ENCODE measurements at regions not wholly inside any gene's neighbourhood (a gene's known extent, or its start where the extent isn't known, plus 50 kb on each side); places are given as distances from the start of the nearest gene placed in this dataset.

DNA sequence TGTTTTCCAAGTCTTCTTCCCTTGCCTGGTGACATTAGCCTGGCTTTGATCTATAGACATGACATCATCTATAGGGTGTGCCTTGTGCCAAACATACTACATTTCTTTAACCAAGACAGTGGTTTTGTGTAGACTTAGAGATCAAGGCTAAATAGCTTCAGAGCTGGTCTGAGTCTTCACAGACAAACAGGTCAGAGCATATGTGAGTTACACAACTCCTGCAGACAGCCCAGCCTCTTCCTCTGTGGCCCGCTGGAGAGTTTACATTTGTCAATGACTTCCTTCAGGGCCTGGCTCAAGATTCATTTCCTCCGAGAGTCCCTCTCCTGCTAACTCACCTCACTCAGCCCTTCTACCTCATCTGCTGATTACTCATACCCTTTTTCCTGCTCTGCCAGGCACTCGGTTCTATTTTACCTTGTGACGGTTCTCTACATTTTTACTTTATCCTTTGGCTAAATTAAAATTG, 73.1 kb upstream of the TANC2 start:
- Histone ChIP-seq H3K36me3 (replicated peaks; ENCODE audit: control insufficient read depth, insufficient read depth, low read length) (no peaks in the 10 kb centered on the region), H3K27me3 (ENCODE audit: control insufficient read depth, insufficient read depth, low read length) (no peaks in the 10 kb centered on the region), H3K4me3 (ENCODE audit: insufficient read depth, low read depth, low read length) (no peak overlapping the region)
- DNase-seq: no peak

DNA sequence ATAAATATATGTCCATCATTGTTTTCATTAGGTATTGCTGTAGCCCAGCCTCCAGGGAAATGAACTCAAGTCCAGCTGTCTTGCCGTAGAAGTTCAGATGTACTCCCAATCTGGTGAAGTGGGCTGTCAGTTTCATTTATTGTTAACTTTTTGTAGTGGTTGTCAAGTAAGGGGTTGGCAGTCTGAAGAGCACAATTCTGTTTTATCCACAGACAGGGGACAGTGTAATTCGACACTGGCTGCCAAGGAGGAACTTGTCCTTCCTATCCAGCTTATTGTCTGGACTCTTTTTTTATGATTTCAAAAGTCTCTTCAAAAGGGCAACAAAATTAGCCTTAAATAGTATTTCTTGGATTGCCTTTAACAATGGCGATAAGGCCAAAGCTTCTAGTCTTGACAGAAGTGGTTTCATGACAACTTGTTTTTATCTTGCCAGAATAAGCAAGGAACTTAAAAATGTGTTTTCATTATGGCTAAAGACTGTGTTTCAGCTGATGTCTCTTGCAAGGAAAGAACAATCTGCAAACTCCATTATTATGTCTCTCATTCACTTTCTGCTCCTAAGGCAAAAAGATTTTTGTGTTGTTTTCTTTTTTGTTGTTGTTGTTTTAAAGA, 73.9 kb upstream of the TANC2 start:
- Histone ChIP-seq H3K4me3 (ENCODE audit: insufficient read depth, low read depth, low read length) (no peak overlapping the region), H3K36me3 (replicated peaks; ENCODE audit: control insufficient read depth, insufficient read depth, low read length) (no peaks in the 10 kb centered on the region)
- no peak for DNase-seq

DNA sequence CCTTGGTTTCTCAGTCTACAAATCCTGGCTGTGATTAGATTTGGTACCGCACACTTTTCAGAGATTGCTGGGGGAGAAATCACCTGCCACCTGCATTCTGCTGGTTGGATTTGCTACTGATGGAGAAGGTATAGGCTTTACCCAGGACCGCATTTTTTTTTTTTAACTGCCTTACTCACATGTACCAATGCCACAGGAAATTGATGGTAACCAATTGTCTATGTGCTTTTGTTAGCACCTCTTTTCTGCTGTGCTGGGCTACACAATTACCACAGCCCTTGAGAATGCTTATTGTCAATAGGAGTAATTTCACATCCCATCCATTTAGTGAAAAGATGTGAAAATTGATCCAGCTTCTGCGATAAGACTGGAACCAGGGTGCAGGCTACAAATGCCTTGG, 74.4 kb upstream of the TANC2 start:
- no peak overlapping the region for H3K4me3 ChIP-seq (ENCODE audit: insufficient read depth, low read depth, low read length)
- DNase-seq: no peak
- H3K36me3 ChIP-seq (replicated peaks; ENCODE audit: control insufficient read depth, insufficient read depth, low read length): no peaks in the 10 kb centered on the region
- H3K27me3 ChIP-seq (ENCODE audit: control insufficient read depth, insufficient read depth, low read length): no peaks in the 10 kb centered on the region

More for the DNA sequence above, 73.9 kb upstream of the TANC2 start:
- H3K27me3 ChIP-seq (ENCODE audit: control insufficient read depth, insufficient read depth, low read length): no peaks in the 10 kb centered on the region

DNA sequence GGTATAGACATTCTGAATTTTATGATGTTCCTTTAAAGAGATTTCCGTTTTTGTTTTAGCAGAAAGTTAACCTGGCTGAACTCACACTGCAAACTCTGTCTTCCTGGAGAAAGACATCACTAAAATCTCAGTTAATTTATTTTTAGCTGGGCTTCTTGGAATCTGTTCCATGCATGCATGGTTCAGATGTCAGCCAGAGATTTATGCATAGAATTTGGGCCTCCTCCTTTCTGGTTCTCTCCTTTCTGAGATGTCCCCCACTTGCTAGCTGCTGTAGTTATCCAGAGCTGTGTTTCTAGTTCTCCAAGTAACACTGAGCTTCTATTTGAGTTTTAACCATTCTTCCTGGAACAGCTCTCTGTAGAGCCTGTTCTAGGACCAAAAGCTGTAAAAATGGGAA, 77.3 kb upstream of the TANC2 start:
- no peak for DNase-seq
- no peaks in the 10 kb centered on the region for H3K27me3 ChIP-seq (ENCODE audit: control insufficient read depth, insufficient read depth, low read length)
- H3K36me3 ChIP-seq (replicated peaks; ENCODE audit: control insufficient read depth, insufficient read depth, low read length): no peaks in the 10 kb centered on the region
- H3K4me3 ChIP-seq (ENCODE audit: insufficient read depth, low read depth, low read length): no peak overlapping the region

DNA sequence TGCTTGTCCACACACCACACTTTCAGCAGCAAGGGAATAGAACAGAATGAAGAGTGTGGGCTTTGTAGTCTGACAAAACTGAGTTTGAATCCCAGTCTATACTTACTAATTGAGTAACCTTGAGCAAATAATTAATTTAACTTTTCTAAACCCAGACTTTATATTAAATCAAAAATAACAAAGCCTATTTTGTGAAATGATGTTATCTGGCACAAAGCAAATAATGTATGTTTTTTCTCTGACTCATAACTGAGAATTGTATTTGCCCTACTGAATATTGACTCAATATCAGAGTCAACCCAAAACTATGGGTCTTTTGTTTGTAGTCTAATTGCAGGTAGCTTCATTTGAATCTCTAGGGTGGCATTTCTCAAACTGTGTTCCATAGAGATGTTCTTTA, 77.9 kb upstream of the TANC2 start:
- Histone ChIP-seq H3K36me3 (replicated peaks; ENCODE audit: control insufficient read depth, insufficient read depth, low read length) (no peaks in the 10 kb centered on the region), H3K27me3 (ENCODE audit: control insufficient read depth, insufficient read depth, low read length) (no peaks in the 10 kb centered on the region), H3K4me3 (ENCODE audit: insufficient read depth, low read depth, low read length) (no peak overlapping the region)
- no peak for DNase-seq

DNA sequence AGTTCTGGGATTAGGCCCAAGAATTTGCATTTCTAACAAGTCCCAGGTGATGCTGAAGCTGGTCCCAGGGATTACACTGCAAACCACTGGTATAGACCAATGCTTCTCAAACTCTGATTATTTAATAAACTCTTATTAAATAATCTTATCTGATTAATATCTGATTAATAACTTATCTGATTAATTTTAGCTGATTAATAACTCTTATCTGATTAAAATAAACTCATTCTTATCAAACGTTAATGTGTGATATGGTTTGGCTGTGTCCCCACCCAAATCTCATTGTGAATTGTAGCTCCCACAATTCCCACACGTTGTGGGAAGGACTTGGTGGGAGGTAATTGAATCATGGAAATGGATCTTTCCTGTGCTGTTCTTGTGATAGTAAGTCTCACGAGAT, 78.6 kb upstream of the TANC2 start:
- no peaks in the 10 kb centered on the region for H3K27me3 ChIP-seq (ENCODE audit: control insufficient read depth, insufficient read depth, low read length)
- DNase-seq: no peak
- H3K4me3 ChIP-seq (ENCODE audit: insufficient read depth, low read depth, low read length): no peak overlapping the region
- H3K36me3 ChIP-seq (replicated peaks; ENCODE audit: control insufficient read depth, insufficient read depth, low read length): no peaks in the 10 kb centered on the region

DNA sequence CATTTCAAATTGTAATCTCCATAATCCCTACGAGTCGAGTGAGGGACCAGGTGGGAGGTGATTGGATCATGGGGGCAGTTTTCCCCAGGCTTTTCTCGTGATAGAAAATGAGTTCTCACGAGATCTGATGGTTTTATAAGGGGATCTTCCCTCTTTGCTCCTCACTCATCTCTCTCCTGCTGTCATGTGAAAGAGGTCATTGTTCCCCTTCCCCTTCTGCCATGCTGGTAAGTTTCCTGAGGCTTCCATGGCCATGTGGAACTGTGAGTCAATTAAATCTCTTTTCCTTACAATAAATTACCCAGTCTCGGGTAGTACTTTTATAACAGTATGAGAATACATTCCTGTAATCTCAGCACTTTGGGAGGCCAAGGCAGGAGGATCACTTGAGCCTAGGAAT, 76.7 kb upstream of the MARCHF10 start:
- H3K4me3 ChIP-seq (ENCODE audit: insufficient read depth, low read depth, low read length): no peak overlapping the region
- DNase-seq: no peak
- H3K27me3 ChIP-seq (ENCODE audit: control insufficient read depth, insufficient read depth, low read length): no peaks in the 10 kb centered on the region
- no peaks in the 10 kb centered on the region for H3K36me3 ChIP-seq (replicated peaks; ENCODE audit: control insufficient read depth, insufficient read depth, low read length)

DNA sequence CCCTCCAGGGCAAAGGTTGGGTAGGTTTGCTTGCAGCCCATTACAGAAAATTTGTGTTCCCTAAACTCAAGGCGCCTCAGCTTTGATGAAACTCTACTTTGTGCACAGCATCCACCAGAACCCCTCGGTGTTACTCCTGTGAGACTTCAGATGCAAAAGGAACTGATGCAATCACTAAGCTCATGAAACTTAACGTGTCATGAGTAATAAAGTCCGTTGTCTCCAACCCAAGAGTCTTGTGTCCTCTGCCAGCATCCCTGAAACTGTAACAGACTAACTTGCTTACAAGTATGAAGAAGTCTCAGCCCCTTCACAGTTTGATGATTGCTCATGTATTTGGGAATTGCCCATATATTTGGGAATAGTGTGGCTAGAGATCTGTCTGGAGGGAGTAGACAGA, 74.8 kb upstream of the MARCHF10 start:
- H3K27me3 ChIP-seq (ENCODE audit: control insufficient read depth, insufficient read depth, low read length): no peaks in the 10 kb centered on the region
- DNase-seq: no peak
- H3K36me3 ChIP-seq (replicated peaks; ENCODE audit: control insufficient read depth, insufficient read depth, low read length): no peaks in the 10 kb centered on the region
- no peak overlapping the region for H3K4me3 ChIP-seq (ENCODE audit: insufficient read depth, low read depth, low read length)

DNA sequence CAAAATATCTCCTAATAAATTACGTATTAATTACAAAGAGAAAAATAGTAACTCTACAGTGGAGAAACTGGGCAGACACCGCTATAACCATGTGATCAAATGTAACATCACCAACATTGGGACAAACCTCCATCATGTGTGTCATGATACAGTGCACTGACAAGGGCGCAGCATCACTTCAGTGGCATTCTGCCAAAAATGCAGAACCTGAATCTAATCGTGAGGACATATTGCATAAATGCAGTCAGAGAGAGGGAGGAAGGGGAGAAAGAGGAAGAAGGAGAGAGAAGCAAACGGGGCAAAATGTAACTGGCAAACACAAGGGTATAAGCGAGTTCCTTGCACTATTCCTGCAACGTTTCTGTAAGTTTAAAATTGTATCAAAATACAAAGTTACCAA, 74.2 kb upstream of the MARCHF10 start:
- H3K36me3 ChIP-seq (replicated peaks; ENCODE audit: control insufficient read depth, insufficient read depth, low read length): no peaks in the 10 kb centered on the region
- H3K27me3 ChIP-seq (ENCODE audit: control insufficient read depth, insufficient read depth, low read length): no peaks in the 10 kb centered on the region
- H3K4me3 ChIP-seq (ENCODE audit: insufficient read depth, low read depth, low read length): no peak overlapping the region
- no peak for DNase-seq

DNA sequence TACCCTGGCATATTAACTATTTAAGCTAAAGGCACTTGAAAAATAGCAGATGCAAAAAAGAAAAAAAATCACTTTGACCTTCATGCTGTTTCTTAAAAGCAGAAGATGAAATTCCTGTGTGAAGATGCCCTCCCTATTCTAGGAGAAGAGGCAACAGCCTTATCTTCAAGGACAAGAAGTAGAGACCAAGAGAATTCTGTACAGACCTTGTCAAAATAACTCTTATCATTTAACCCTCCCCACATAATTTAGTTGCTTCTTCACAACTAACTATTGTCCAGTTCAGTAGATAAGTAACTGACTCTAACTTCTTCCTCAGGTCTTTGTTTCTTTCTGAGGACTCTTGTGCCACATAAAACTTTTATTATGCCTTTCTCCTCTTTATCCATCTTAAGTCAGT, 72.0 kb upstream of the MARCHF10 start:
- no peak overlapping the region for H3K4me3 ChIP-seq (ENCODE audit: insufficient read depth, low read depth, low read length)
- H3K36me3 ChIP-seq (replicated peaks; ENCODE audit: control insufficient read depth, insufficient read depth, low read length): no peaks in the 10 kb centered on the region
- no peaks in the 10 kb centered on the region for H3K27me3 ChIP-seq (ENCODE audit: control insufficient read depth, insufficient read depth, low read length)
- DNase-seq: no peak

DNA sequence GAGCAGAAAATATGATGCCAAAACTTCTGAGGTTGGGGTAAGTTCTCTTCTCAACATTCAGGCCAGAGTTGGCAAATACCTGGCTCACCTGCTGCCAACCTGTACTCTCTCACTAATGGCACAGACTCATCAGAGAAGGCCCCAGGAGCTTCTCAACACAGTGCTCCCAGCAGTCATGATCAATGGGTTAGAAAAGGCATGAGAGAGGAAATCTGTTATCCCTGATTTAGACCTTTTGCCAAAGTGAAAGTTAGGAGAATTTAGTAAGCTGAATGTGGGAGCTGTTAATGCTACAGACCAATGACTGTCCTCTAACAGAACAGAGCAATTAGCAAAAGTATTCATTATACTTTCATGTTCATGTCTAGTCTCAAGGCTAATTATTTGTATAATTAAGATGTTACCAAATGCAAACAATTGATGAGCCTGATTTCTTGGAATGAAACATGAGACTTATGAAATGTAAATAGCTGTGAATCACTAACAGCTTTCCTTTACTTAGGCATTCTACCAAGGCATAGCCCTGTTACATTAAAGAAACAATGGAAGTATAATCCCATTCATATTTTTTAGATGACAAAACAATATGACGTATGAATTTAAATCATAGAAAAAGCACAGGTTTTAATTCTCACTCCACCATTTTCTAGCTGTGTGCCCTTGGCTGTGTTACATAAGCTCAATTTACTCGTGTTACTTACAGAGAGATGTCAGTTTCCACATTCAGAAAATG, 68.7 kb upstream of the MARCHF10 start:
- no peak overlapping the region for H3K4me3 ChIP-seq (ENCODE audit: insufficient read depth, low read depth, low read length)
- no peak for DNase-seq
- H3K27me3 ChIP-seq (ENCODE audit: control insufficient read depth, insufficient read depth, low read length): no peaks in the 10 kb centered on the region
- no peaks in the 10 kb centered on the region for H3K36me3 ChIP-seq (replicated peaks; ENCODE audit: control insufficient read depth, insufficient read depth, low read length)

DNA sequence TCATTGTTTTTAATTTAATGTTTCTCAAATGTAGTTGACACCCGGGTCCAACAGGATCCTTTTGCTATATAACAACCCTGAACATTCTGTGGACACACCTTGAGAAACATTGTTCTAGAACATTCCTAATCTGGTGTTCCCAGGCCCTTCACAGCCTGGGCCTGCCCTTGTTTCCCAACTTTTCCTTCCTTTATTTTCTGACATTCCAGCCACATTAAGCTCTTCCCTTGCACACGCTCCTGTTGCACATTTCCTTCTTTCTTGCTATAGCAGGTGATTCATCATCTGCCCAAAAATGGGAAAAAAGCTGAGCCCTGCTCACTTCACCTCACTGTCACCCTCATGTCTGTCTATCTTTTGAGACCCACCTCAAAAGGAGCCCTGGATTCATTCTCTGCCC, 67.9 kb upstream of the MARCHF10 start:
- H3K36me3 ChIP-seq (replicated peaks; ENCODE audit: control insufficient read depth, insufficient read depth, low read length): no peaks in the 10 kb centered on the region
- DNase-seq: no peak
- no peak overlapping the region for H3K4me3 ChIP-seq (ENCODE audit: insufficient read depth, low read depth, low read length)
- H3K27me3 ChIP-seq (ENCODE audit: control insufficient read depth, insufficient read depth, low read length): no peaks in the 10 kb centered on the region

DNA sequence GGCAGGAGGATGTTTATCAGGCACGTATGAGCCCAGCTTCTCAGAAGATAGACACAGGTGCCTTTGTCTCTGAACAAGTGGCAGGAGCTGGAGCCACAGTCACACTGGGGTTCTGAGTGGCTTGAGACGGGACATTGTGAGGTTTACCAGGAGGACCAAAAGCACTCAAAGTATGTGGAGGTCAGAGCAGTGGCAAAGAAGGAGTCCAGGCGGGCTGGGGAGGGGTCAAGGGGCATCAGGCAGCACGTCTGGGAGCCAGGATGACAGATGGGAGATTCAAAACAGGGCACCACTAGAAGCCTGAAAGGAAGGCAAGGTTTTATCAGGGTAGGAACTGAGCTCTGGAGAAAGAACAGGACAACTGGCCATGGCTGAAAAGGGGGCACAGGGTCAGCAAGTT, 67.2 kb upstream of the MARCHF10 start:
- H3K36me3 ChIP-seq (replicated peaks; ENCODE audit: control insufficient read depth, insufficient read depth, low read length): no peaks in the 10 kb centered on the region
- no peaks in the 10 kb centered on the region for H3K27me3 ChIP-seq (ENCODE audit: control insufficient read depth, insufficient read depth, low read length)
- DNase-seq: no peak
- no peak overlapping the region for H3K4me3 ChIP-seq (ENCODE audit: insufficient read depth, low read depth, low read length)

DNA sequence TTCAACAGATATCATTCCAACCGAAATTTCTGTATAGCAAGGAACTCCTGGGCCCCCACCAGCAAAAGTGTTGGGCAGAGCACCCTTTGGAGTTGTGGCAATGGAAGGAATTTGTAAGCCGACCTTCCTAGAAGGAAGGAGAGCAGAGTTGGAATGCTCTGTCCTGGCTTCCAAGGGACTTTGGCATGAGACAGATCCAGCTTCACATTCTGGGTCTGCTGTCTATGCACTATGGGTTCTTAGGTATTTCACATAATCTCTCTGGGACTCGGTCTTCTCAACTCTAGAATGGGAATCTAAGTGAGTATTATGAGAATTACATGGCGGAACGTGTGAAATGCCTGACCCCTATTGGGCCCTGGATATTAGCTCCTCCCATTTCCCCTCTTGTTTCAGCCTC, 63.2 kb upstream of the MARCHF10 start:
- Histone ChIP-seq H3K36me3 (replicated peaks; ENCODE audit: control insufficient read depth, insufficient read depth, low read length) (no peaks in the 10 kb centered on the region), H3K4me3 (ENCODE audit: insufficient read depth, low read depth, low read length) (no peak overlapping the region), H3K27me3 (ENCODE audit: control insufficient read depth, insufficient read depth, low read length) (no peaks in the 10 kb centered on the region)
- DNase-seq: no peak

DNA sequence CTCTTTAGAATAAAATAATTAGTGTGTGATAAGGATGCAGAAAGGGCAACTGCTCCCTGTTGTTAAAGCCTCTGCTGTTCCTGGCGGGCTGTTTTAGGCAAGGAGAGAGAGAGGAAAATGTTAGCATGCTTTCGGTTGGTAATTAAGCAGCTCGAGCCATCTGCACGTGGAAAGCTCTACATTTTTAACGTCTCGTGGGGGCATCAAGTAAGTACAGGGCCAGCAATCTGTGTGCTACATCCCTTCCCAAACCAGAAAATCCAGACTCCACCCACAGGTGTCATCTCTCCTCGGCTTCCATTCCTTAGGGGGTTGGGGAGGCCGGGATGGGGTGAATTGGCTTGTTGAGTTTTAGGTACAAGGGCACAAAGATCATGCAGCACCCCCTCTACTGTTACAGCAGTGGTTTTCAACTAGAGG, 62.4 kb upstream of the MARCHF10 start:
- DNase-seq: peak; percentile 28
- Histone ChIP-seq H3K36me3 (replicated peaks; ENCODE audit: control insufficient read depth, insufficient read depth, low read length) (no peaks in the 10 kb centered on the region), H3K4me3 (ENCODE audit: insufficient read depth, low read depth, low read length) (no peak overlapping the region), H3K27me3 (ENCODE audit: control insufficient read depth, insufficient read depth, low read length) (no peaks in the 10 kb centered on the region)

All from H7 (cell line).